ENCODE measurements at regions not wholly inside any gene's neighbourhood (a gene's known extent, or its start where the extent isn't known, plus 50 kb on each side); places are given as distances from the start of the nearest gene placed in this dataset.

GRCh38 chr6:156175433-156175832 lies 601.7 kb upstream of the ARID1B start:
- DNase-seq: no peak

DNA sequence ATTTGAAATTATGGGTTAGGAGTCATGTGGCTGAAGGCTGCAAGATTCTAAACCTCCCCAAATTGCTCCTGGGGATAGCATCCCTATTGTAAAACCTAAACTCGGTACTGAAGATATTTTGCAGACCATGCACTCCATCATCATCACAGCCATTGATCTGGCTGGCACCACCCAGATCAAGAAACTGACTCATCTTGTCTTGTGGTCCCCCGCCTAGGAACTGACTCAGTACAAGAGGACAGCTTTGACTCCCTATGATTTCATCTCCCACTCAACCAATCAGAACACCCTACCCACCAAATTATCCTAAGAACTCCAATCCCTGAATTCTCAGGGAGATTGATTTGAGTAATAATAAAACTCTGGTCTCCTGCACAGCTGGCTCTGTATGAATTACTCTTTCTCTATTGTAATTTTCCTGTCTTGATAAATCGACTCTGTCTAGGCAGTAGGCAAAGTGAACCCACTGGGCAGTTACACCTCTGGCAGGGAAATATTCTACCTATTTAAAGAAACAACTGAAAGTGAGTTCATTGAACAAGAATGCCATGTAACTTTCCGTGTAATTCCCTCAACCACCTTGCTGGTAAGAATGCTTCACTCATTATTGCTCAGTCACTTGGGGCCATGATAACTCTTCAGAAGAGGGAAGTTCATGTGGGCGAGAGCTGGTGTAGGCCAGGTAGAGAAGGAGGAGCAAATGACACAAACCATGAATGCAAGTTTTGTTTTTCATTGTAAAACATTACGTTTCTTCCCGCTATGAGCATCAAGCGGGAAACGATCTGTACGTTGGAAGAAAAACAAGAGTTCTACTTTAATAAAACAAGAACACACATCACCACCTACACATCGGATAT lies 602.9 kb upstream of the ARID1B start:
- no peak for DNase-seq

DNA sequence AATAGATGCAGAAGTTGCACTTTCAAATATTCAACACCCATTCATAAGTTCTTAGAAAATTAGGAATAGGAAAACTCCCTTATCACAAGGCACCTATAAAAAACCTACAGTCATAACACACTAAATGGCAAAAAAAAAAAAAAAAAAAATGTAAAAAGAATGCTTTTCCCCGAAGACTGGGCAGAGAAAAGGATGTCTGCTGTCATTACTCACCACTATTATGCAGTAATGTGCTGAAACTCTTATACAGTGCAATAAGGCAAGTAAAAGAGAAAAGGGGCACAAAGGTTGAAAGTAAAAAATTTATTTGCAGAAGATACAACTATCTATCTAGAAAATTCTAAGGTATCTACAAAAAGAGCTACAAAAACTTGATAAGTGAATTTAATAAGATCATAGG lies 607.8 kb upstream of the ARID1B start:
- no peak for DNase-seq

- no peak for DNase-seq
Observed at GRCh38 chr6:156167625-156168071, 609.5 kb upstream of the ARID1B start.

DNA sequence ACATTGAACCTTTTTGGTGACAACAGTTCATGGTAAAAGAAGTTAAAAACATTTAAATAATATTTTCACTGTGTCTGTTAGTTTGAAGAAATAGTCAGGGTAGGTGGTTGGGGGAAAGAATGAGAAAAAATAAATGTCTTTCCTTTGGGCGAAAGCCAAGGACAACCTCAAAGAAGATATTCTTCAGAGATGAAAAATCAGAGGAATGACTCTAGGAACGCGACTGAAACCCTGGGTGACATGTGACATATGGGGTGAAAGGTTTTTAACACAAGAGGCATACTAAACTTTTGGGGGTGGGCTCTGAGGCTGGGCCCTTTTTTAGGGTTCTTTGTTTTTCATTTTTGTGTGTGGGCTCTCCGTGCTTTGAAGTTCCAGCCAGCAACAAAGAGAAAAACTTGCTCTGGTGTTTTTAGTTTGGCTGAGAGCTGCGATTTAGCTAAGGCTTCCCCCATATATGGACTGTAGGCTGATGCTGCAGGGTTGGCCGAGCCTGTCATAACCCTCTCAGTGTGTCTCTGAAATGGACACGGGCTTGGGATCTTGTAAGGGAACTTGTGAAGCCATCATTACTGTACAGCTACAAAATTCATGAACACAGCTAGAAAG lies 610.1 kb upstream of the ARID1B start:
- DNase-seq: no peak

GRCh38 chr6:156166093-156166492 lies 611.1 kb upstream of the ARID1B start:
- no peak for DNase-seq

- no peak for DNase-seq
Observed at GRCh38 chr6:156164701-156165452, 612.3 kb upstream of the ARID1B start.

GRCh38 chr6:156163311-156163710 lies 613.9 kb upstream of the ARID1B start:
- no peak for DNase-seq

DNA sequence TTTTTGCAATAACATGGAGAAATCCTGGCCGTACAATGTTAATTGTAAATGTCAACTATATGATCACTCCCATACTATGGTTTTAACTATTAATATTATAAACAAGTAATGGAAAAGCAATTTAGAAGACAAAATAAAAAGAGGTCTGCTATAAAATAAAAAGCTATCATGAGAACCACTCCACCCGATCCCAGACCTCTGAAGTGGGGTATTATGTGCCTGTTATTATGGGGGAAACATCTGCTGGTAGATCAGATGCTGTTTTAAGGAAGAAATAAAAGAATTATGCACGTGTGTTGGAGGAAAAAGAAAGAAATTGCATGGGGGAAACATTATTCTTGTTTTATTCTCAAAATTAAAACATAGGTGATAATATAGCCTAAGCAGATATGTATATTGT lies 615.7 kb upstream of the ARID1B start:
- DNase-seq: no peak

GRCh38 chr6:156160795-156161165 lies 616.4 kb upstream of the ARID1B start:
- no peak for DNase-seq

DNA sequence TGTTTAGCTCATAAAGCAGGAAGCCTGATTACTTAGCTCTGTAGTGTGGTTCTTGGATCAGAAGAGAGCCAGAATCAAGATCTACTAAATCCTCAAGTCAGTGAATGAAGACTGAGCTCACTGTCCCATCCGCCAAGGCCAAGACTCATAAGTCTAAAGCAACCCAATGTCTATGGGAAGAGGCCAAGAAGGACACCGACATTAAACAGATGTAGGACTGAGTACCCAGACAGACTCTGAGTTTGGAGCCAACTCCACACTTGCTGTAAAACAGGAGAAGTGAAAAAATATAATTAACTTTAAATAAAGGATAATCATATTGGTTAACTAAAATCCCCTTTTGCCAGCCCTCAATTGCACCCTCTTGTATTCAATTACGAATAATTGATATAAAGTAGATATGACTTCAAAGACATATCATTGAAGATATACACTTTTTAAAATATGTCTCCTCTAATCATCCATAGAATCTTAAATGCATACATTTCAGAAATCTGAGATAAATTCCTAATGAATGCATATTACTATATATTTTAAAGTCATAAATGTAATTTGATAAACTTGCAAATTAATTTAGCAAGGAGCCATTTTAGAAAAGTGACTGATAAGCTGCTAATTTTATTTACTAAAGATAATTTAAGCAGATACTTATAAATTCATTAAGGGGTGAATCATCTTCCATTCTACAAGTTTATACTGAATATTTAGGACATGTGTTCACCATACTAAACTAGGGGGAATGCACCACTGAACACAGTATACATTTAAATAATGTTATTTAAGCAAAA lies 617.0 kb upstream of the ARID1B start:
- DNase-seq: no peak

- DNase-seq: no peak
Observed at GRCh38 chr6:156154896-156155295, 622.3 kb upstream of the ARID1B start.

DNA sequence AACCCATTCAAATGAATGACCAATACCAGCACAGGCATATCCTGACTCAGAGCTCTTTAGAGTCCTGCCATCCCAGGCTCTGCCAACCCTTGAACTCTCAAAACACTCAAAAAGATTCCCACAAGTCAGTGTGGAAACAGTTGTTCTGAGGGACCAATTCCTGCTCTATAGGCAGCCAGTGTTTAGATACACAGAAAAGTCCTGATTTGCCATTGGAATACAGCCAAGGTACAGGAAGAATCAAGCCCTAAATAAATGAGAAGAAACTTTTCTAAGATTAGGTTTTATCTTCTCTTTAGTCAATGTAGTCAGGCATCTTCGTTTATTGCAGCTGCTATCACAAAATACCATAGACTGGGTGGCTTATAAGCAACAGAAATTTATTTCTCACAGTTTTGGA lies 626.8 kb upstream of the ARID1B start:
- no peak for DNase-seq

GRCh38 chr6:156146891-156147290 lies 630.3 kb upstream of the ARID1B start:
- no peak for DNase-seq

DNA sequence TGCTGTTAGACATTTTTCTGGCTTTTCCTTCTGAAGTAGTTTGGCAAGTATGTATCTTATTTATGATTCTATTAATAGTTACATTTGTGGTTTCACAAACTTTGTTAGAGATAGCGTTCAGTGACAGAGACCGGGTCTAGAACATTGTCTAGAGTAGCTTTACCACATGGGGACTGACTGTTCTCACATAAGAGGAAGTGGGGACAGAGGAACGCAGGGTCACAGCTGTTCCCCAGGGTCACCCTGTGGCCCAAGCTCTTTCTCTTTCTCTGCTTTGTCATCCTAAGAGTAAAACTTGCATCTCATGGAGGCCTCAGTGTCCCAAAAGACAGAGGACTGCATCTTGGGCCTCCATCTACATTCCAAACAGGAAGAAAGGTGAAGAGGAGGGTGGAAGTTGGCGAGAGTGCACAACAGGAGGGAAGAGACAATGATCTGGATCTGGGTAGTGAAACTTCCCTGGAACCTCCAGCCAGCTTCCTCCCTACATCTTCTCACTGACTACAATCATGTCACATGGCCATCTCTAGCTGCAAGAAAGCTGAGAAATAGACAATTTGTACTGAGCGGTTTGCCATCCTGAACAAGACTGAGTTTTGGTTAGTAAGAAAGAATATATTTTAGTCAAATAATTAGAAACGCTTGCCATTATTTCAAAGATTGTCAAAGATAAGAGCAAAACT lies 645.8 kb upstream of the ARID1B start:
- DNase-seq: no peak

- no peak for DNase-seq
Observed at GRCh38 chr6:156126535-156126934, 650.6 kb upstream of the ARID1B start.

GRCh38 chr6:156125844-156126243 lies 651.3 kb upstream of the ARID1B start:
- DNase-seq: no peak

DNA sequence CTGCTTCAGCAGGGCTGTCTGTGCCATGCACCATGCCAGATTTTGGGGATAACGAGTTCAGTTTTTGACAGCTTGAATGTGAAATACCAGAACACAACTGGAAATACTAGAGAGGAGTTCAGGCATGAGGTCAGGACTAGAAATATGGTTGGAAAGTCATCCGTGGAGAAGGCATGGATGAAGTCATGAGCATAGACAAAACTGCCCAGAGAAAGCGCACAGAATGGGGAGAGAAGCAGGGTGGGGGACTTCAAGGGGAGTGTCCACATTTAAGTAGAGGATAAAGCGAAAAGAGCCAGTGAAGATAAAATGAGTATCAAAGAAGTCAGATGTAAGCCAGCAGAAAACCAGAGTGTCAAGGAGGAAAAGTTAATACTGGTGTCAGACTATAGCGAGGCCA lies 653.4 kb upstream of the ARID1B start:
- DNase-seq: no peak

DNA sequence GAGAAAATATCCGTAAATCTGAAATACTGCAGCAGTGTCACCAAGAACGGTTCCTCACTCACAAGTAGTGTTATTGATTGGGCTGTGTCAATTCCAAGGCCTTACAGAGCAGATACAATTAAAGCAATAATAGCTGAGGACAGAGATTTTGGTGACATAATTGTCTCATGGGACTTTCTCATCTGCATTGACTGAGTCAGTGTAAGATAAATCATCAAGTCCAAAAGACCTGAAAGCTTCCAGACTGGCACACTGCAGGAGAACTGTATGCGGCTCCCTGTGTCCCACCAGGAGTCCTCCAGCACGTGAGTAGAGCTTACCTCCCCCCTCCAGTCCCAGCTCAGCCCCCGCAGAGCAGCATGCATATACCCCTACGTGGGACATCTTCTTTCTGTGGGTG lies 655.2 kb upstream of the ARID1B start:
- DNase-seq: no peak

GRCh38 chr6:156114541-156114940 lies 658.9 kb upstream of the NOX3 start:
- DNase-seq: no peak

DNA sequence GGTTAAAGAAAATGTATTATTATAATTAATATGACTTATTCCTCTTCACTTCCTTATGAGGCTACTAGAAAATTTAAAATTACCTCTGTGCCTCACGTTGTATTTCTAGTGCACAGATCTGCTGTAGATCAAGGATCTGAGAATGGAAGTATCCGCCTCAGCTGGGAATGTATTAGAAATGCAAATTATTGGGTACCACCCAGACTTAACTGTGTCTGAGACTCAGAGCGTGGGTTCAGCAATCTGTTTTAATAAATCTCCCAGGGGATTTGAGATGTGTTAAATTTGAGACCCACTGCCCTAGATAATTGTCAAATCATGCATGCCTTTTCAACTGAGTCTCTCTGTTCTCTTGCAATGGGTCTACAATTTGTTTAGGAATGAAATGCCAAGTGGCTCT lies 658.0 kb upstream of the NOX3 start:
- no peak for DNase-seq

DNA sequence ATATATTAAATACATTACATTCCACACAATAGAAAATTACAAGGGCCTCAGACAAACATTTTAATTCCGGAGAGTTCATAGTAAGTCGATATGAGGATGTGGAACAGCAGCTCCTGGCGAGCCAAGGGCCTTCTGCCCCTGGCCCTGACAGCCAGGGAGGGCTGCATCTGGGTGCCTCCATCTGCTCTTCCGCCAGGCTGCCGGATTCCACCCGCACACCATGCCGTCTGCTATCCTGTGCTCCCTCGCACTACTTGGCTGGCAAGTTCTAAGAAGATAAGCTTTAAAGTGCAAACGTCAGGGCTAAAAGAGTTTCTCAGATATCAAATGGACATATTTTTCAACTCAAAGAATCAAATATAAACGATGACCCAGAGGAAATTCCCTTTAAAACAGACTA lies 656.3 kb upstream of the NOX3 start:
- DNase-seq: no peak

Measured in hippocampal formation (tissue), 2 donors.